Suprapubic skin (tissue), 4 donors: ENCODE measurements at regions not wholly inside any gene's neighbourhood (a gene's known extent, or its start where the extent isn't known, plus 50 kb on each side); places are given as distances from the start of the nearest gene placed in this dataset.

Experiments
- DNase-seq, 2 donors: peaks; one replicate each; pipeline ENCODE4 v3.0.0-alpha.2; 2019; ENCODE audit warnings: low spot score in 2 of 2
- H3K27ac ChIP-seq: fragments of 200-600 bp; sonication (generic); one replicate; pipeline ENCODE4 v1.5.1; 2019
- H3K27me3 ChIP-seq: fragments of 200-600 bp; sonication (generic); one replicate; pipeline ENCODE4 v1.5.1; 2019
- H3K36me3 ChIP-seq: fragments of 200-600 bp; sonication (generic); one replicate; pipeline ENCODE4 v1.5.1; 2019
- H3K4me1 ChIP-seq: fragments of 200-600 bp; sonication (generic); one replicate; pipeline ENCODE4 v1.5.1; 2019
- H3K4me3 ChIP-seq: fragments of 200-600 bp; sonication (generic); one replicate; pipeline ENCODE4 v1.5.1; 2019; ENCODE audit warnings: mild to moderate bottlenecking
- H3K9me3 ChIP-seq: fragments of 200-600 bp; sonication (generic); one replicate; pipeline ENCODE4 v1.5.1; 2019
- CTCF ChIP-seq, 2 donors: fragments of 200-600 bp in 1 of 2; fragments of 450-650 bp in 1 of 2; sonication (generic) in 1 of 2; IDR thresholded peaks; one replicate each; pipeline ENCODE4 v1.5.1; 2016 to 2019; ENCODE audit warnings: antibody characterized with exemption in 2 of 2, mild to moderate bottlenecking in 1 of 2, moderate library complexity in 1 of 2
- EP300 ChIP-seq: sonication (generic); formaldehyde crosslinking; IDR thresholded peaks from one replicate; pipeline ENCODE4 v1.6.1; 2017; ENCODE audit warnings: antibody characterized with exemption
- POLR2A ChIP-seq, 2 donors: fragments of 450-650 bp; IDR thresholded peaks; one replicate each; pipeline ENCODE4 v1.6.1; 2017; ENCODE audit warnings: antibody characterized with exemption in 2 of 2, mild to moderate bottlenecking in 2 of 2, moderate library complexity in 2 of 2
- POLR2AphosphoS5 ChIP-seq, 3 donors: sonication (generic); formaldehyde crosslinking; IDR thresholded peaks; one replicate each; pipeline ENCODE4 v1.6.1; 2017; ENCODE audit warnings: antibody characterized with exemption in 3 of 3
- WGBS: methylation state at CpG from one replicate; pipeline ENCODE4 v1.1.5; 2018; 5-methylcytosine and 5-hydroxymethylcytosine counted together

GRCh38 chr15:46315434-46315833, 680.6 kb downstream of the SQOR start:
- no peak for TF ChIP-seq EP300
- TF ChIP-seq POLR2A (IDR thresholded peaks at IDR 0.05), result no peak
- TF ChIP-seq POLR2AphosphoS5 (IDR thresholded peaks at IDR 0.05), result no peak
- no peak for TF ChIP-seq CTCF (IDR thresholded peaks at IDR 0.05)
- H3K27me3 ChIP-seq, result no peaks in the 10 kb centered on the region
- 34% methylated on average over 3 of the region's 3 CpGs for WGBS

DNA sequence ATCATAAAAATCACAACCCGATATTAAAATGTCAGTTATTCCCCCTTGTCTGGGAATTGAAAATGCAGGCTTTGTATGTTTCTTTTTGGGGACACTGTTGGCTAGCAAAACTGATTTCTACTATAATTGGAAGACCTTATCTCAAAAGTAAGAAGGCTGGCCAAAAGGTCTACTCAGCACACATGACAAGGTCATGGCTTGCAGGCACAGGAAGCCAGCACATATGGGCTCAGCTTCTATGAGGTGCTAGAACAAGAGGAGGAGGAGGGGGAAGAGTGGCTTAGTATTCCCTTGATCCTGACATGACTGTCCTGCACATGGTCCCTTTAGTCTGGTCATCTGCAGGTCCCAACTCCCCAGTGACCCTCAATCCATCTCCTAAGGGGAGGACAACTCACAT, 681.2 kb downstream of the SQOR start:
- H3K9me3 ChIP-seq, result no peaks in the 10 kb centered on the region
- H3K27ac ChIP-seq, result no peak overlapping the region
- H3K4me3 ChIP-seq, result no peak overlapping the region
- no peaks in the 10 kb centered on the region for H3K27me3 ChIP-seq
- TF ChIP-seq EP300 (no peak), CTCF (IDR thresholded peaks at IDR 0.05) (no peak), POLR2AphosphoS5 (IDR thresholded peaks at IDR 0.05) (no peak), POLR2A (IDR thresholded peaks at IDR 0.05) (no peak)
- WGBS, result 75% methylated on average over 1 of the region's 1 CpG
- H3K4me1 ChIP-seq, result no peaks in the 10 kb centered on the region
- H3K36me3 ChIP-seq, result no peaks in the 10 kb centered on the region
- DNase-seq, result no peak

More at GRCh38 chr15:46315434-46315833, 680.6 kb downstream of the SQOR start:
- Histone ChIP-seq H3K4me3 (no peak overlapping the region), H3K9me3 (no peaks in the 10 kb centered on the region), H3K27ac (no peak overlapping the region), H3K4me1 (no peaks in the 10 kb centered on the region), H3K36me3 (no peaks in the 10 kb centered on the region)
- DNase-seq, result no peak

- no peak for DNase-seq
- no peaks in the 10 kb centered on the region for H3K9me3 ChIP-seq
- H3K27ac ChIP-seq, result no peak overlapping the region
- 78% methylated on average over 2 of the region's 2 CpGs for WGBS
- TF ChIP-seq POLR2AphosphoS5 (IDR thresholded peaks at IDR 0.05) (no peak), EP300 (no peak), POLR2A (IDR thresholded peaks at IDR 0.05) (no peak), CTCF (IDR thresholded peaks at IDR 0.05) (no peak)
- no peaks in the 10 kb centered on the region for H3K36me3 ChIP-seq
- no peak overlapping the region for H3K4me3 ChIP-seq
- H3K4me1 ChIP-seq, result no peaks in the 10 kb centered on the region
- no peaks in the 10 kb centered on the region for H3K27me3 ChIP-seq
Measured at GRCh38 chr15:46317029-46317428, 682.2 kb downstream of the SQOR start.

DNA sequence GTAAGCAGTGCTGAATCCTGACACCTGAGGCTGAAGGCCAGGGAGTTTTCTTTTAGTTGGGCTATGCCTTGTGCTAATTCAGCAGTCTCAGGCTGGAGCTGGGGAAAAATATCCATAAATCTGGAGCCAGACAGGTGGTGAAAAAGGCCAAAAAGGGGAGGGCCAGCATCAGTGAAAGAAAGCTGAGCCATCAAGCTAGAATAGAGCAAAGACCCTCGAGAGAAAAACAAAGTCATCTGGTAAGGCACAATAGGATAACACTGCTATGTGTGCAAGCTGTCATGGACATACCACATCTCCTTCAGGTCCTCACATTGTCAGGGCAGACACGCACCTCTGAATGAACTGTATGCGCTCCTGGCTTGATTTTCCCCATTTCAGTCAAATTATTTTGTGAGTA, 687.9 kb downstream of the SQOR start:
- Histone ChIP-seq H3K27ac (no peak overlapping the region), H3K9me3 (no peaks in the 10 kb centered on the region), H3K36me3 (no peaks in the 10 kb centered on the region), H3K4me1 (no peaks in the 10 kb centered on the region), H3K27me3 (no peaks in the 10 kb centered on the region), H3K4me3 (no peak overlapping the region)
- DNase-seq, result no peak
- TF ChIP-seq POLR2AphosphoS5 (IDR thresholded peaks at IDR 0.05) (no peak), POLR2A (IDR thresholded peaks at IDR 0.05) (no peak), CTCF (IDR thresholded peaks at IDR 0.05) (no peak), EP300 (no peak)
- WGBS, result 84% methylated on average over 3 of the region's 3 CpGs

DNA sequence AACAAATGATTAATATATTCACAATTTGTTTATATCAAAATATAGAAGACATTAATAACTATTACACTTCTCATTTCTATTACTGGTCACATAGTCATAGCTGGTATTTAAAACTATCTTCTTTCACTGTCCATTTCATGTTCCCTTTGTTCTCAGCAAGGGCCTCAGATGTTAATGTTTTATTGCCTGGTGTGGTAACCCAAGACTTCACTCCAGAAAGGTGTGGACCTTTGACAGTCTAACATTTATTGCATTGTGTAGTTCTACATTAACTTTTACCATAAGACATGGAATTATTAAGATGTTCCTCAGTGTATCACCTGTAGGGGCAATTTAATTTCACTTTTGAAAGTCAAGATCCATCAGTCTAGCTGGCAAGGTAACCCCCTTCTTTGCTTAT, 691.3 kb downstream of the SQOR start:
- no peak overlapping the region for H3K4me3 ChIP-seq
- TF ChIP-seq POLR2A (IDR thresholded peaks at IDR 0.05) (no peak), POLR2AphosphoS5 (IDR thresholded peaks at IDR 0.05) (no peak), CTCF (IDR thresholded peaks at IDR 0.05) (no peak), EP300 (no peak)
- H3K9me3 ChIP-seq, result no peaks in the 10 kb centered on the region
- DNase-seq, result no peak
- no peak overlapping the region for H3K27ac ChIP-seq
- no peaks in the 10 kb centered on the region for H3K36me3 ChIP-seq
- no peaks in the 10 kb centered on the region for H3K27me3 ChIP-seq
- H3K4me1 ChIP-seq, result no peaks in the 10 kb centered on the region
